WTC11 (cell line): ENCODE measurements at regions not wholly inside any gene's neighbourhood (a gene's known extent, or its start where the extent isn't known, plus 50 kb on each side); places are given as distances from the start of the nearest gene placed in this dataset.

Source experiments
- ATAC-seq: fragments of 200-7000 bp; cut with Tn5 transposase; 2 replicates; pipeline ENCODE4 v1.10.0; 2021; ENCODE audit warnings: mild to moderate bottlenecking, moderate library complexity
- CTCF ChIA-PET: fragments of 300-600 bp; sonication (Branson Sonifier 250); formaldehyde crosslinking; loops from one replicate; lab custom pipeline; 2021; ENCODE audit warnings: antibody characterized with exemption; lab: Charles Lee
- POLR2A ChIA-PET: fragments of 350-600 bp; sonication (Branson Sonifier 250); formaldehyde crosslinking; loops from one replicate; lab custom pipeline; 2021; ENCODE audit warnings: antibody characterized with exemption; lab: Charles Lee
- DNase-seq: peaks from one replicate; pipeline ENCODE4 v3.0.0; 2021; ENCODE audit warnings: low spot score
- H3K27ac Mint-ChIP-seq: 2 replicates; pipeline ENCODE4 v1.8.0; 2021; ENCODE audit warnings: mixed read lengths
- H3K27me3 Mint-ChIP-seq: 2 replicates; pipeline ENCODE4 v1.8.0; 2021; ENCODE audit warnings: low read depth, mild to moderate bottlenecking, moderate library complexity, mixed read lengths
- H3K36me3 Mint-ChIP-seq: 2 replicates; pipeline ENCODE4 v1.8.0; 2021; ENCODE audit warnings: mixed read lengths
- H3K4me1 Mint-ChIP-seq: 2 replicates; pipeline ENCODE4 v1.8.0; 2022; ENCODE audit warnings: mixed read lengths
- H3K4me3 Mint-ChIP-seq: 2 replicates; pipeline ENCODE4 v1.8.0; 2021; ENCODE audit warnings: mild to moderate bottlenecking, moderate library complexity, mixed read lengths
- H3K9me3 Mint-ChIP-seq: 2 replicates; pipeline ENCODE4 v1.8.0; 2021; ENCODE audit warnings: mixed read lengths
- AFF4 ChIP-seq: sonication (generic); formaldehyde crosslinking; IDR thresholded peaks from 2 replicates; pipeline ENCODE4 v1.8.1; 2023; ENCODE audit warnings: mild to moderate bottlenecking, missing genetic modification reagents, borderline replicate concordance
- E2F4 ChIP-seq: sonication (generic); formaldehyde crosslinking; IDR thresholded peaks from 2 replicates; pipeline ENCODE4 v1.8.1; 2022; ENCODE audit warnings: low read depth, mild to moderate bottlenecking, moderate library complexity, missing genetic modification reagents, borderline replicate concordance
- EMX1 ChIP-seq: fragments of 250-450 bp; sonication (Bioruptor Pico); IDR thresholded peaks from 2 replicates; pipeline ENCODE4 v1.8.0; 2021; ENCODE audit warnings: mild to moderate bottlenecking
- ETV6 ChIP-seq: sonication (generic); formaldehyde crosslinking; IDR thresholded peaks from 2 replicates; pipeline ENCODE4 v1.8.1; 2022; ENCODE audit warnings: mild to moderate bottlenecking, missing genetic modification reagents
- HMGA2 ChIP-seq: fragments of 250-450 bp; sonication (Bioruptor Pico); IDR thresholded peaks from 2 replicates; pipeline ENCODE4 v1.4.0; 2021; ENCODE audit warnings: mild to moderate bottlenecking, moderate library complexity
- KAT7 ChIP-seq: sonication (generic); formaldehyde crosslinking; IDR thresholded peaks from 2 replicates; pipeline ENCODE4 v1.8.1; 2023; ENCODE audit warnings: missing genetic modification reagents, mild to moderate bottlenecking, borderline replicate concordance
- MAX ChIP-seq: sonication (generic); formaldehyde crosslinking; IDR thresholded peaks from 2 replicates; pipeline ENCODE4 v1.8.0; 2022; ENCODE audit warnings: mild to moderate bottlenecking, missing genetic modification reagents
- NFATC4 ChIP-seq: fragments of 250-450 bp; sonication (Bioruptor Pico); IDR thresholded peaks from 2 replicates; pipeline ENCODE4 v1.9.0; 2021; ENCODE audit warnings: mild to moderate bottlenecking
- NFE2L1 ChIP-seq: sonication (generic); formaldehyde crosslinking; IDR thresholded peaks from 2 replicates; pipeline ENCODE4 v1.8.1; 2023; ENCODE audit warnings: missing genetic modification reagents
- NFYB ChIP-seq: sonication (generic); formaldehyde crosslinking; conservative IDR thresholded peaks from 2 replicates; pipeline ENCODE4 v1.8.0; 2022; ENCODE audit warnings: low read depth, missing genetic modification reagents
- SMAD4 ChIP-seq: sonication (generic); formaldehyde crosslinking; IDR thresholded peaks from 2 replicates; pipeline ENCODE4 v1.8.0; 2022; ENCODE audit warnings: mild to moderate bottlenecking, missing genetic modification reagents
- TEAD4 ChIP-seq: sonication (generic); formaldehyde crosslinking; IDR thresholded peaks from 2 replicates; pipeline ENCODE4 v1.8.0; 2022; ENCODE audit warnings: mild to moderate bottlenecking, missing genetic modification reagents
- TP53 ChIP-seq: sonication (generic); formaldehyde crosslinking; IDR thresholded peaks from 2 replicates; pipeline ENCODE4 v1.8.1; 2023; ENCODE audit warnings: mild to moderate bottlenecking, missing genetic modification reagents
- ZBTB43 ChIP-seq: sonication (generic); formaldehyde crosslinking; IDR thresholded peaks from 2 replicates; pipeline ENCODE4 v1.8.1; 2023; ENCODE audit warnings: mild to moderate bottlenecking, missing genetic modification reagents
- ZNF121 ChIP-seq: sonication (generic); formaldehyde crosslinking; IDR thresholded peaks from 2 replicates; pipeline ENCODE4 v1.8.0; 2023; ENCODE audit warnings: missing genetic modification reagents
- ZNF138 ChIP-seq: sonication (generic); formaldehyde crosslinking; conservative IDR thresholded peaks from 2 replicates; pipeline ENCODE4 v1.8.1; 2022; ENCODE audit warnings: mild to moderate bottlenecking, moderate library complexity, missing genetic modification reagents
- ZNF219 ChIP-seq: sonication (generic); formaldehyde crosslinking; IDR thresholded peaks from 2 replicates; pipeline ENCODE4 v1.8.0; 2023; ENCODE audit warnings: missing genetic modification reagents, mild to moderate bottlenecking, borderline replicate concordance
- ZNF396 ChIP-seq: fragments of 250-450 bp; sonication (Bioruptor Pico); IDR thresholded peaks from 2 replicates; pipeline ENCODE4 v1.8.0; 2021; ENCODE audit warnings: mild to moderate bottlenecking, moderate library complexity, borderline replicate concordance
- ZNF512 ChIP-seq: sonication (generic); formaldehyde crosslinking; IDR thresholded peaks from 2 replicates; pipeline ENCODE4 v1.8.1; 2022; ENCODE audit warnings: missing genetic modification reagents, borderline replicate concordance
- ZNF671 ChIP-seq: fragments of 250-450 bp; sonication (Bioruptor Pico); IDR thresholded peaks from 2 replicates; pipeline ENCODE4 v1.8.0; 2021; ENCODE audit warnings: mild to moderate bottlenecking
- TF ChIP-seq, protein P1 (sequence below): fragments of 250-450 bp; sonication (Bioruptor Pico); IDR thresholded peaks from 2 replicates; pipeline ENCODE4 v2.1.2; 2022; ENCODE audit warnings: mild to moderate bottlenecking, moderate library complexity
- TF ChIP-seq, protein P2 (sequence below): sonication (generic); formaldehyde crosslinking; conservative IDR thresholded peaks from 2 replicates; pipeline ENCODE4 v1.8.1; 2022; ENCODE audit warnings: mild to moderate bottlenecking, missing genetic modification reagents
- TF ChIP-seq, protein P3 (sequence below): sonication (generic); formaldehyde crosslinking; IDR thresholded peaks from 2 replicates; pipeline ENCODE4 v1.8.1; 2023; ENCODE audit warnings: mild to moderate bottlenecking, missing genetic modification reagents, moderate library complexity
- TF ChIP-seq, protein P4 (sequence below): sonication (generic); formaldehyde crosslinking; IDR thresholded peaks from 2 replicates; pipeline ENCODE4 v1.8.1; 2023; ENCODE audit warnings: mild to moderate bottlenecking, moderate library complexity, missing genetic modification reagents

DNA sequence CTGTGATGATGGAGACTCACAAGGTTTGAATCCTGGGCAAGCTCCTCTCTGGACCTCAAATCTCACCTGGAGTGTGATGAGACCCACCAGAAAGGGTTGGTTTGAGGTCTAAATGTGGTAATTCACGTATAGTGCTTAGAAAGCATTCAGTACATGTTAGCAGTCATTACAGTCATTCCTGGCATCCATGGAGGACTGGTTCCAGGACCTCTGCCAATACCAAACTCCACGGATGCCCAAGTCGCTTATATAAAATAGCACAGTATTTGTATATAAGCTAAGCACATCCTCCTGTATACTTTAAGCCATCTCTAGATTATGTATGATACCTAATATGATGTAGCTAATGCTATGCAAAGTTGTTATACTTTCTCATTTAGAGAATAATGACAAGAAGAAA lies 67.6 kb upstream of the CYP2D6 start:
- POLR2A ChIA-PET = no interaction called here
- DNase-seq = no peak
- peaks cover 47% of the 10 kb centered on the region for H3K4me1 Mint-ChIP-seq
- CTCF ChIA-PET = no interaction called here
- TF ChIP-seq, protein P1, sequence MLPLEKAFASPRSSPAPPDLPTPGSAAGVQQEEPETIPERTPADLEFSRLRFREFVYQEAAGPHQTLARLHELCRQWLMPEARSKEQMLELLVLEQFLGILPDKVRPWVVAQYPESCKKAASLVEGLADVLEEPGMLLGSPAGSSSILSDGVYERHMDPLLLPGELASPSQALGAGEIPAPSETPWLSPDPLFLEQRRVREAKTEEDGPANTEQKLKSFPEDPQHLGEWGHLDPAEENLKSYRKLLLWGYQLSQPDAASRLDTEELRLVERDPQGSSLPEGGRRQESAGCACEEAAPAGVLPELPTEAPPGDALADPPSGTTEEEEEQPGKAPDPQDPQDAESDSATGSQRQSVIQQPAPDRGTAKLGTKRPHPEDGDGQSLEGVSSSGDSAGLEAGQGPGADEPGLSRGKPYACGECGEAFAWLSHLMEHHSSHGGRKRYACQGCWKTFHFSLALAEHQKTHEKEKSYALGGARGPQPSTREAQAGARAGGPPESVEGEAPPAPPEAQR (CRISPR knock-in tag) = no peak
- TF ChIP-seq ZNF121 = no peak
- no peak for TF ChIP-seq HMGA2
- no peak for TF ChIP-seq NFYB (CRISPR knock-in tag)
- TF ChIP-seq ZNF219 (CRISPR knock-in tag) = no peak
- no peak for TF ChIP-seq ZNF512
- no peak for TF ChIP-seq NFATC4
- TF ChIP-seq SMAD4 (CRISPR knock-in tag) = no peak
- no peak for TF ChIP-seq ZBTB43 (CRISPR knock-in tag)
- TF ChIP-seq, protein P2, sequence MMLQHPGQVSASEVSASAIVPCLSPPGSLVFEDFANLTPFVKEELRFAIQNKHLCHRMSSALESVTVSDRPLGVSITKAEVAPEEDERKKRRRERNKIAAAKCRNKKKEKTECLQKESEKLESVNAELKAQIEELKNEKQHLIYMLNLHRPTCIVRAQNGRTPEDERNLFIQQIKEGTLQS (CRISPR knock-in tag) = no peak
- TF ChIP-seq NFE2L1 (CRISPR knock-in tag) = no peak
- TF ChIP-seq ETV6 (CRISPR knock-in tag) = no peak
- TF ChIP-seq, protein P3, sequence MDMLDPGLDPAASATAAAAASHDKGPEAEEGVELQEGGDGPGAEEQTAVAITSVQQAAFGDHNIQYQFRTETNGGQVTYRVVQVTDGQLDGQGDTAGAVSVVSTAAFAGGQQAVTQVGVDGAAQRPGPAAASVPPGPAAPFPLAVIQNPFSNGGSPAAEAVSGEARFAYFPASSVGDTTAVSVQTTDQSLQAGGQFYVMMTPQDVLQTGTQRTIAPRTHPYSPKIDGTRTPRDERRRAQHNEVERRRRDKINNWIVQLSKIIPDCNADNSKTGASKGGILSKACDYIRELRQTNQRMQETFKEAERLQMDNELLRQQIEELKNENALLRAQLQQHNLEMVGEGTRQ (CRISPR knock-in tag) = no peak
- no peak for TF ChIP-seq TP53
- H3K27me3 Mint-ChIP-seq = no peaks in the 10 kb centered on the region
- no peak overlapping the region for H3K27ac Mint-ChIP-seq
- H3K4me3 Mint-ChIP-seq = no peak overlapping the region
- H3K9me3 Mint-ChIP-seq = no peaks in the 10 kb centered on the region; the same call in 1 of the 2 replicates
- peaks cover 25% of the 10 kb centered on the region for H3K36me3 Mint-ChIP-seq
- no peak for ATAC-seq

- peaks cover 15% of the 10 kb centered on the region; the same call in 1 of the 2 replicates for H3K36me3 Mint-ChIP-seq
- H3K27me3 Mint-ChIP-seq = no peaks in the 10 kb centered on the region
- H3K4me1 Mint-ChIP-seq = peaks cover 40% of the 10 kb centered on the region
- POLR2A ChIA-PET = interaction anchor here (0.7 kb wide), 1 partner anchor 919 kb away, joined by 6 read pairs; no protein-coding TSS in a partner anchor
- CTCF ChIA-PET = interaction anchor here (0.6 kb wide), 1 partner anchor 8 kb away, joined by 4 read pairs; no protein-coding TSS in a partner anchor
- no peaks in the 10 kb centered on the region; the same call in 1 of the 2 replicates for H3K9me3 Mint-ChIP-seq
- 0 out of 2 replicates have a peak overlapping the region, but pooled peaks have one; percentile 26 for H3K27ac Mint-ChIP-seq
- H3K4me3 Mint-ChIP-seq = no peak overlapping the region
- DNase-seq = no peak
- no peak for ATAC-seq
- TF ChIP-seq TP53 (no peak), TEAD4 (CRISPR knock-in tag) (no peak), ZNF396 (CRISPR knock-in tag) (no peak), ZNF138 (CRISPR knock-in tag) (no peak), KAT7 (no peak), ZNF219 (CRISPR knock-in tag) (no peak), EMX1 (no peak), ZNF671 (no peak), MAX (CRISPR knock-in tag) (no peak), E2F4 (no peak), AFF4 (CRISPR knock-in tag) (no peak)
- TF ChIP-seq, protein P4, sequence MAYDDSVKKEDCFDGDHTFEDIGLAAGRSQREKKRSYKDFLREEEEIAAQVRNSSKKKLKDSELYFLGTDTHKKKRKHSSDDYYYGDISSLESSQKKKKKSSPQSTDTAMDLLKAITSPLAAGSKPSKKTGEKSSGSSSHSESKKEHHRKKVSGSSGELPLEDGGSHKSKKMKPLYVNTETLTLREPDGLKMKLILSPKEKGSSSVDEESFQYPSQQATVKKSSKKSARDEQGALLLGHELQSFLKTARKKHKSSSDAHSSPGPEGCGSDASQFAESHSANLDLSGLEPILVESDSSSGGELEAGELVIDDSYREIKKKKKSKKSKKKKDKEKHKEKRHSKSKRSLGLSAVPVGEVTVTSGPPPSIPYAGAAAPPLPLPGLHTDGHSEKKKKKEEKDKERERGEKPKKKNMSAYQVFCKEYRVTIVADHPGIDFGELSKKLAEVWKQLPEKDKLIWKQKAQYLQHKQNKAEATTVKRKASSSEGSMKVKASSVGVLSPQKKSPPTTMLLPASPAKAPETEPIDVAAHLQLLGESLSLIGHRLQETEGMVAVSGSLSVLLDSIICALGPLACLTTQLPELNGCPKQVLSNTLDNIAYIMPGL (CRISPR knock-in tag) = no peak
Observed at GRCh38 chr22:42196454-42196853, 65.8 kb upstream of the CYP2D6 start.
